Brain microvascular endothelial cell (primary cell): ENCODE measurements at regions not wholly inside any gene's neighbourhood (a gene's known extent, or its start where the extent isn't known, plus 50 kb on each side); places are given as distances from the start of the nearest gene placed in this dataset.

Experiments used
- DNase-seq: peaks from one replicate; pipeline ENCODE4 v3.0.0-alpha.2; 2020
- H3K27ac ChIP-seq: fragments of 250-450 bp; sonication (Bioruptor Pico); 2 replicates; pipeline ENCODE4 v1.5.1; 2020; ENCODE audit warnings: mild to moderate bottlenecking, moderate library complexity
- H3K27me3 ChIP-seq: fragments of 250-450 bp; sonication (Bioruptor Pico); replicated peaks from 2 replicates; pipeline ENCODE4 v1.5.1; 2020; ENCODE audit warnings: mild to moderate bottlenecking
- H3K36me3 ChIP-seq: fragments of 250-450 bp; sonication (Bioruptor Pico); replicated peaks from 2 replicates; pipeline ENCODE4 v1.5.1; 2020; ENCODE audit warnings: mild to moderate bottlenecking
- H3K4me3 ChIP-seq: 2 replicates; pipeline ENCODE4 v1.5.1; 2011; ENCODE audit warnings: low read depth, mild to moderate bottlenecking, control low read depth, low read length, moderate library complexity
- CTCF ChIP-seq: IDR thresholded peaks from 2 replicates; pipeline ENCODE4 v1.5.1; 2011; ENCODE audit warnings: low read depth, mild to moderate bottlenecking, moderate library complexity, low read length, control low read depth, inconsistent platforms; ENCODE audit errors: missing control alignments
- in situ Hi-C: cut with HindIII; loops from 2 replicates; pipeline ENCODE4 v1.10.0; 2017; ENCODE audit warnings: low sequenced_read_pairs, low pct_ligation_motif_present

- H3K4me3 ChIP-seq: no peak overlapping the region
- in situ Hi-C loops: no loop called here
- DNase-seq: no peak
- no peak for TF ChIP-seq CTCF
- no peaks in the 10 kb centered on the region for H3K36me3 ChIP-seq
- no peaks in the 10 kb centered on the region for H3K27me3 ChIP-seq
- H3K27ac ChIP-seq: no peak overlapping the region
Observed at GRCh38 chr13:27001705-27002104, 169.9 kb downstream of the USP12 start.

- in situ Hi-C loops: no loop called here
- DNase-seq: no peak
- Histone ChIP-seq H3K27ac (no peak overlapping the region), H3K27me3 (no peaks in the 10 kb centered on the region), H3K36me3 (no peaks in the 10 kb centered on the region), H3K4me3 (no peak overlapping the region)
- TF ChIP-seq CTCF: no peak
Observed at GRCh38 chr13:27000686-27001085, 170.9 kb downstream of the USP12 start.

- no peaks in the 10 kb centered on the region for H3K27me3 ChIP-seq
Observed at GRCh38 chr13:26999499-26999898, 172.1 kb downstream of the USP12 start.

GRCh38 chr13:26998292-26998691 lies 173.3 kb downstream of the USP12 start:
- no peak overlapping the region for H3K27ac ChIP-seq
- no peak overlapping the region for H3K4me3 ChIP-seq
- H3K36me3 ChIP-seq: no peaks in the 10 kb centered on the region
- no peak for DNase-seq
- no peak for TF ChIP-seq CTCF
- H3K27me3 ChIP-seq: no peaks in the 10 kb centered on the region
- in situ Hi-C loops: no loop called here

More at GRCh38 chr13:26999499-26999898, 172.1 kb downstream of the USP12 start:
- Histone ChIP-seq H3K36me3 (no peaks in the 10 kb centered on the region), H3K4me3 (no peak overlapping the region), H3K27ac (no peak overlapping the region)
- TF ChIP-seq CTCF: no peak
- DNase-seq: no peak
- in situ Hi-C loops: no loop called here

GRCh38 chr13:26996965-26997752 lies 174.5 kb downstream of the USP12 start:
- TF ChIP-seq CTCF: no peak
- H3K4me3 ChIP-seq: no peak overlapping the region
- no peak overlapping the region for H3K27ac ChIP-seq
- DNase-seq: no peak
- no peaks in the 10 kb centered on the region for H3K27me3 ChIP-seq
- H3K36me3 ChIP-seq: no peaks in the 10 kb centered on the region
- in situ Hi-C loops: no loop called here

GRCh38 chr13:26995159-26995558 lies 176.5 kb downstream of the USP12 start:
- Histone ChIP-seq H3K4me3 (no peak overlapping the region), H3K27ac (no peak overlapping the region), H3K27me3 (no peaks in the 10 kb centered on the region), H3K36me3 (no peaks in the 10 kb centered on the region)
- in situ Hi-C loops: no loop called here
- DNase-seq: no peak
- no peak for TF ChIP-seq CTCF
